Glutamatergic neuron (in vitro differentiated cells): ENCODE measurements at regions not wholly inside any gene's neighbourhood (a gene's known extent, or its start where the extent isn't known, plus 50 kb on each side); places are given as distances from the start of the nearest gene placed in this dataset.

Experiments used
- DNase-seq: peaks from one replicate; pipeline ENCODE4 v3.0.0; 2022
- H3K27ac Mint-ChIP-seq: one replicate; pipeline ENCODE4 v1.8.0; 2020; ENCODE audit warnings: mild to moderate bottlenecking, mixed read lengths, inconsistent platforms; ENCODE audit not compliant: unreplicated experiment
- H3K27me3 Mint-ChIP-seq: one replicate; pipeline ENCODE4 v1.8.0; 2020; ENCODE audit warnings: mild to moderate bottlenecking, moderate library complexity, mixed read lengths, inconsistent platforms; ENCODE audit not compliant: unreplicated experiment
- H3K36me3 Mint-ChIP-seq: one replicate; pipeline ENCODE4 v1.8.0; 2020; ENCODE audit warnings: mild to moderate bottlenecking, mixed read lengths, inconsistent platforms; ENCODE audit not compliant: unreplicated experiment
- H3K4me1 Mint-ChIP-seq: one replicate; pipeline ENCODE4 v1.8.0; 2020; ENCODE audit warnings: mild to moderate bottlenecking, low read depth, mixed read lengths, inconsistent platforms; ENCODE audit not compliant: unreplicated experiment
- H3K4me3 Mint-ChIP-seq: one replicate; pipeline ENCODE4 v1.8.0; 2020; ENCODE audit warnings: mild to moderate bottlenecking, mixed read lengths, inconsistent platforms; ENCODE audit not compliant: unreplicated experiment
- H3K9me3 Mint-ChIP-seq: one replicate; pipeline ENCODE4 v1.8.0; 2020; ENCODE audit warnings: mild to moderate bottlenecking, moderate library complexity, mixed read lengths, inconsistent platforms; ENCODE audit not compliant: unreplicated experiment
- TF ChIP-seq, protein P1 (sequence below): fragments of 200-600 bp; sonication (generic); IDR thresholded peaks from one replicate; pipeline ENCODE4 v1.5.0; 2021; ENCODE audit not compliant: partially characterized antibody, unreplicated experiment

DNA sequence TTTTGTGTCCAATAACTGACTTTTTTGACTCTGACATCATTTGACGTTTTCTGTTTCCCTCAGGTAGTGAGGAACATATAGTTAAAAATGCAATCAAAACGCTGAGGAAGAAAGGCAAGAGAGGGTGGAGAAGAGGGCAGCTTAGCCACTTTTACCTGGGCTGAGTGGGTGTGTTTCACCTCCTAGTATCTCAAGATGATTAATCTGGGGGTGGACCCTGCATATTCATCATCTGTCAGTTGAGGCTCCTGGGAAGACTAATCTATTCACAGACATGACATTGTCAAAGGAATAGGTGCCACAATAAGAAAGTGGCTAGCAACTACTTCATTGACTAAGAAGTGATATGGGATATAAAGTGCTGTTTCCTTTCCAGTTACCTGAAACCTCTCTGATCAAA is 331.5 kb upstream of the RARB start:
- Mint-ChIP-seq H3K27ac (no peak overlapping the region), H3K4me1 (no peaks in the 10 kb centered on the region)

DNA sequence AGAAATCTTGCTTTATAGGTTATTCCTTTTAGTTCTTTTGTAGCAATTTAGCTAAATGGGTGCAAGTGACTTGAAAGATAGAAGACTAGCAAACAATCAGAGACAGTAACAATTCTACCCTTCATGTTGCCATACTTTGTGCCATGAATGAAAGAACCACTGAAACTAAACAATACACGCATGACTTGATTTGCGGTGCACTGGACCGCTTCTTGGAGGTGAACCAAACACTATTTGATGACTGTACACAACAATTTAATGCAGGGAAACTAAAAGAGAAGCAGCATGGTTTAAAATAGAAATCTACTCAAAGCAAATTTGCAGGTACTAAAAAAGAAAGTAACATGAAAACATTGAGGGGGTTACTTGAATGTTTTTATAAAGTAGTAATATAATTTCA is 331.0 kb upstream of the RARB start:
- Mint-ChIP-seq H3K27ac (no peak overlapping the region), H3K4me3 (no peak overlapping the region), H3K9me3 (no peaks in the 10 kb centered on the region), H3K36me3 (no peaks in the 10 kb centered on the region), H3K27me3 (no peaks in the 10 kb centered on the region), H3K4me1 (no peaks in the 10 kb centered on the region)
- no peak for DNase-seq
- TF ChIP-seq, protein P1, sequence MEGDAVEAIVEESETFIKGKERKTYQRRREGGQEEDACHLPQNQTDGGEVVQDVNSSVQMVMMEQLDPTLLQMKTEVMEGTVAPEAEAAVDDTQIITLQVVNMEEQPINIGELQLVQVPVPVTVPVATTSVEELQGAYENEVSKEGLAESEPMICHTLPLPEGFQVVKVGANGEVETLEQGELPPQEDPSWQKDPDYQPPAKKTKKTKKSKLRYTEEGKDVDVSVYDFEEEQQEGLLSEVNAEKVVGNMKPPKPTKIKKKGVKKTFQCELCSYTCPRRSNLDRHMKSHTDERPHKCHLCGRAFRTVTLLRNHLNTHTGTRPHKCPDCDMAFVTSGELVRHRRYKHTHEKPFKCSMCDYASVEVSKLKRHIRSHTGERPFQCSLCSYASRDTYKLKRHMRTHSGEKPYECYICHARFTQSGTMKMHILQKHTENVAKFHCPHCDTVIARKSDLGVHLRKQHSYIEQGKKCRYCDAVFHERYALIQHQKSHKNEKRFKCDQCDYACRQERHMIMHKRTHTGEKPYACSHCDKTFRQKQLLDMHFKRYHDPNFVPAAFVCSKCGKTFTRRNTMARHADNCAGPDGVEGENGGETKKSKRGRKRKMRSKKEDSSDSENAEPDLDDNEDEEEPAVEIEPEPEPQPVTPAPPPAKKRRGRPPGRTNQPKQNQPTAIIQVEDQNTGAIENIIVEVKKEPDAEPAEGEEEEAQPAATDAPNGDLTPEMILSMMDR: no peak

More for the DNA sequence above, 331.5 kb upstream of the RARB start:
- Mint-ChIP-seq H3K36me3 (no peaks in the 10 kb centered on the region), H3K9me3 (no peaks in the 10 kb centered on the region), H3K4me3 (no peak overlapping the region), H3K27me3 (no peaks in the 10 kb centered on the region)
- TF ChIP-seq, protein P1: no peak
- no peak for DNase-seq

DNA sequence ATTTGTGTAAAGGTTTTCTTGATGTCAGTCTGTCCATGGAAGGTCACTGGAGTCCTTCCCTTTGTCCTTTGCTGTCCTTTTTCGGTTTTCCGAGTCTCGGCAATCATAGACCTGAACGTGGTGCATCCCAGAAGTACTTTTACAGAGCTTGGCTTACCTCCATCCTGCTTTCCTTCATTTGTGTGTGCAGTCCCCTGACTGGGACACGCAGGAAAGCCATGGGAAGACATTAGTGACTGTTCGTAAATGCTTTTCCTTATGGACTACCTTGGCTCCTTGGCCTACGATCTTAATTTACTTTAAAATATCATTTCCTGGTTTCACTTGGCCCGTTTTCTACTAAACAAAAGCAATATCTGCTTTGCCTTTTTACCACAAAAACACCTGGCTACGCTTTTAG is 328.4 kb upstream of the RARB start:
- Mint-ChIP-seq H3K36me3 (no peaks in the 10 kb centered on the region), H3K4me1 (no peaks in the 10 kb centered on the region), H3K27me3 (no peaks in the 10 kb centered on the region), H3K27ac (no peak overlapping the region), H3K9me3 (no peaks in the 10 kb centered on the region), H3K4me3 (no peak overlapping the region)
- no peak for DNase-seq
- TF ChIP-seq, protein P1: no peak

- TF ChIP-seq, protein P1: no peak
- H3K9me3 Mint-ChIP-seq: no peaks in the 10 kb centered on the region
- no peak for DNase-seq
- H3K27me3 Mint-ChIP-seq: no peaks in the 10 kb centered on the region
- no peaks in the 10 kb centered on the region for H3K36me3 Mint-ChIP-seq
- no peaks in the 10 kb centered on the region for H3K4me1 Mint-ChIP-seq
- H3K4me3 Mint-ChIP-seq: no peak overlapping the region
- H3K27ac Mint-ChIP-seq: no peak overlapping the region
Measured at GRCh38 chr3:25103391-25103790, 324.7 kb upstream of the RARB start.

DNA sequence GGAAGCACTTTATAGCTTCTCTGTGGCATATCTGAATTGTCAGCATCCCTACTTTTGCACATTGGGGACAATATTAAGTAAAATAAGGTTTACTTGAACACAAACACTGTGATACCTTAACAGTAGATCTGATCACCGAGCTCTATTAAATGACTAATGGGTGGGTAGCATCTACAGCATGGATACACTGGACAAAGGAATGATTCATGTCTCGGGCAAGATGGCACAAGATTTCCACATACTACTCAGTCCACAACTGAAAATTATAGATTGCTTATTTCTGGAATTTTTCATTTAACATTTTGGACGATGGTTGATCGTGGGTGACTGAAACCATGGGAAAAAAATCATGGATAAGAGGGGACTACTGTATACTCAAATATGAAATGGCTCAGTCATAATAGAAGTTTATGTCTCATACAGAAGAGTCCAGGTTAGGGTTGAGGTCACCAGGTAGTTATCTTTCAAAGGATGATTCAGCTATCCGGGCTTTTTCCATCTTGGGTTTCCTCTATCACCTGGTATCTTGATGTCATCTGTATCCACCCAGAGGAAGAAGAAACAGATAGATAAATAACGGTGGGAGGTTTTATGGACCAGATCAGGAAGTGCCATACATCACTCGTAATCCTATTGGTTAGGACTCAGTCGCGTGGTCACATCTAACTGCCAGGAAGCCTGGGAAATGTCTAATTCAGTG is 320.0 kb upstream of the RARB start:
- no peaks in the 10 kb centered on the region for H3K27me3 Mint-ChIP-seq
- TF ChIP-seq, protein P1: no peak
- no peak overlapping the region for H3K4me3 Mint-ChIP-seq
- no peaks in the 10 kb centered on the region for H3K36me3 Mint-ChIP-seq
- no peak overlapping the region for H3K27ac Mint-ChIP-seq
- no peaks in the 10 kb centered on the region for H3K4me1 Mint-ChIP-seq
- no peaks in the 10 kb centered on the region for H3K9me3 Mint-ChIP-seq
- DNase-seq: no peak
